ENCODE measurements at regions not wholly inside any gene's neighbourhood (a gene's known extent, or its start where the extent isn't known, plus 50 kb on each side); places are given as distances from the start of the nearest gene placed in this dataset.

GRCh38 chr9:29437526-29437925, 1864.2 kb upstream of the C9orf72 start:
- TF ChIP-seq, protein P1, sequence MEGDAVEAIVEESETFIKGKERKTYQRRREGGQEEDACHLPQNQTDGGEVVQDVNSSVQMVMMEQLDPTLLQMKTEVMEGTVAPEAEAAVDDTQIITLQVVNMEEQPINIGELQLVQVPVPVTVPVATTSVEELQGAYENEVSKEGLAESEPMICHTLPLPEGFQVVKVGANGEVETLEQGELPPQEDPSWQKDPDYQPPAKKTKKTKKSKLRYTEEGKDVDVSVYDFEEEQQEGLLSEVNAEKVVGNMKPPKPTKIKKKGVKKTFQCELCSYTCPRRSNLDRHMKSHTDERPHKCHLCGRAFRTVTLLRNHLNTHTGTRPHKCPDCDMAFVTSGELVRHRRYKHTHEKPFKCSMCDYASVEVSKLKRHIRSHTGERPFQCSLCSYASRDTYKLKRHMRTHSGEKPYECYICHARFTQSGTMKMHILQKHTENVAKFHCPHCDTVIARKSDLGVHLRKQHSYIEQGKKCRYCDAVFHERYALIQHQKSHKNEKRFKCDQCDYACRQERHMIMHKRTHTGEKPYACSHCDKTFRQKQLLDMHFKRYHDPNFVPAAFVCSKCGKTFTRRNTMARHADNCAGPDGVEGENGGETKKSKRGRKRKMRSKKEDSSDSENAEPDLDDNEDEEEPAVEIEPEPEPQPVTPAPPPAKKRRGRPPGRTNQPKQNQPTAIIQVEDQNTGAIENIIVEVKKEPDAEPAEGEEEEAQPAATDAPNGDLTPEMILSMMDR (IDR thresholded peaks at IDR 0.05) = no peak
- TF ChIP-seq POLR2A (IDR thresholded peaks at IDR 0.05) = no peak

Data from testis (tissue), 2 donors.